SJSA1 (cell line): ENCODE measurements at regions not wholly inside any gene's neighbourhood (a gene's known extent, or its start where the extent isn't known, plus 50 kb on each side); places are given as distances from the start of the nearest gene placed in this dataset.
A peak's percentile ranks its signal among the peaks of the same experiment; 100 is the strongest.
"Not testable (repeated sequence)": the region's sequence is repeated elsewhere in the genome, so short reads cannot be mapped to it uniquely, and the experiment has no call there.

Experiments
- DNase-seq, 2 experiments: peaks; one replicate each; pipeline ENCODE4 v3.0.0-alpha.2; 2015 to 2020; ENCODE audit warnings: low spot score in 2 of 2, low read depth in 1 of 2
- H3K27ac ChIP-seq: fragments of 250-450 bp; sonication (Bioruptor Pico); 2 replicates; pipeline ENCODE4 v1.5.1; 2020; ENCODE audit warnings: mild to moderate bottlenecking, moderate library complexity
- H3K27me3 ChIP-seq: fragments of 250-450 bp; sonication (Bioruptor Pico); replicated peaks from 2 replicates; pipeline ENCODE4 v1.5.1; 2020; ENCODE audit warnings: mild to moderate bottlenecking, moderate library complexity
- H3K36me3 ChIP-seq: fragments of 250-450 bp; sonication (Bioruptor Pico); 2 replicates; pipeline ENCODE4 v1.5.1; 2020; ENCODE audit warnings: mild to moderate bottlenecking
- H3K4me1 ChIP-seq: fragments of 250-450 bp; sonication (Bioruptor Pico); replicated peaks from 2 replicates; pipeline ENCODE4 v1.6.1; 2021; ENCODE audit warnings: mild to moderate bottlenecking
- H3K4me3 ChIP-seq: fragments of 250-450 bp; sonication (Bioruptor Pico); 2 replicates; pipeline ENCODE4 v1.5.1; 2020; ENCODE audit warnings: mild to moderate bottlenecking
- H3K9me3 ChIP-seq: fragments of 250-450 bp; sonication (Bioruptor Pico); replicated peaks from 2 replicates; pipeline ENCODE4 v1.5.1; 2020; ENCODE audit warnings: mild to moderate bottlenecking

- no peaks in the 10 kb centered on the region for H3K4me1 ChIP-seq
- no peak for DNase-seq
- no peak overlapping the region for H3K4me3 ChIP-seq
- no peaks in the 10 kb centered on the region for H3K9me3 ChIP-seq
- H3K27ac ChIP-seq: no peak overlapping the region
- H3K27me3 ChIP-seq: no peaks in the 10 kb centered on the region
- H3K36me3 ChIP-seq: no peaks in the 10 kb centered on the region
These were observed 70.0 kb upstream of the MAGI2 start for GRCh38 chr7:79523436-79523835.

- DNase-seq: no peak
- Histone ChIP-seq H3K27me3 (no peaks in the 10 kb centered on the region), H3K4me1 (no peaks in the 10 kb centered on the region), H3K36me3 (no peaks in the 10 kb centered on the region), H3K9me3 (no peaks in the 10 kb centered on the region), H3K27ac (no peak overlapping the region), H3K4me3 (no peak overlapping the region)
These were observed 67.1 kb upstream of the MAGI2 start for GRCh38 chr7:79520543-79520942.

- H3K27ac ChIP-seq: no peak overlapping the region
- no peaks in the 10 kb centered on the region for H3K4me1 ChIP-seq
- H3K9me3 ChIP-seq: no peaks in the 10 kb centered on the region
- H3K36me3 ChIP-seq: no peaks in the 10 kb centered on the region
- H3K27me3 ChIP-seq: no peaks in the 10 kb centered on the region
- no peak overlapping the region for H3K4me3 ChIP-seq
- DNase-seq: no peak
These were observed 61.9 kb upstream of the MAGI2 start for GRCh38 chr7:79515358-79515757.

- H3K9me3 ChIP-seq: no peaks in the 10 kb centered on the region
- no peak for DNase-seq
These were observed 59.8 kb upstream of the MAGI2 start for GRCh38 chr7:79513261-79513660.

GRCh38 chr7:79512261-79512660 lies 58.8 kb upstream of the MAGI2 start:
- H3K27ac ChIP-seq: no peak overlapping the region
- peaks cover 9% of the 10 kb centered on the region for H3K4me1 ChIP-seq
- H3K9me3 ChIP-seq: no peaks in the 10 kb centered on the region
- no peaks in the 10 kb centered on the region for H3K27me3 ChIP-seq
- H3K4me3 ChIP-seq: no peak overlapping the region
- no peaks in the 10 kb centered on the region for H3K36me3 ChIP-seq
- DNase-seq: no peak

More at GRCh38 chr7:79513261-79513660, 59.8 kb upstream of the MAGI2 start:
- Histone ChIP-seq H3K4me1 (peaks cover under 1% of the 10 kb centered on the region), H3K4me3 (no peak overlapping the region), H3K27ac (no peak overlapping the region), H3K36me3 (no peaks in the 10 kb centered on the region), H3K27me3 (no peaks in the 10 kb centered on the region)

GRCh38 chr7:79511056-79511455 lies 57.6 kb upstream of the MAGI2 start:
- H3K27ac ChIP-seq, H3K27me3 ChIP-seq, DNase-seq, H3K4me3 ChIP-seq, H3K36me3 ChIP-seq, H3K9me3 ChIP-seq: not testable (repeated sequence)
- H3K4me1 ChIP-seq: peaks cover 19% of the 10 kb centered on the region

GRCh38 chr7:79507131-79507530 lies 53.7 kb upstream of the MAGI2 start:
- no peaks in the 10 kb centered on the region for H3K36me3 ChIP-seq
- peak in 1 of 2 experiments; percentile 70 for DNase-seq
- no peaks in the 10 kb centered on the region for H3K27me3 ChIP-seq
- peak overlapping the region; percentile 93 for H3K27ac ChIP-seq
- H3K9me3 ChIP-seq: no peaks in the 10 kb centered on the region
- peaks cover 37% of the 10 kb centered on the region for H3K4me1 ChIP-seq
- no peak overlapping the region for H3K4me3 ChIP-seq

GRCh38 chr7:79506481-79506880 lies 53.0 kb upstream of the MAGI2 start:
- Histone ChIP-seq H3K4me3 (no peak overlapping the region), H3K27me3 (no peaks in the 10 kb centered on the region), H3K36me3 (no peaks in the 10 kb centered on the region), H3K27ac (peak overlapping the region; percentile 93), H3K9me3 (no peaks in the 10 kb centered on the region), H3K4me1 (peaks cover 37% of the 10 kb centered on the region)
- peak; percentile 62 to 78 for DNase-seq

GRCh38 chr7:79504607-79505389 lies 51.3 kb upstream of the MAGI2 start:
- no peaks in the 10 kb centered on the region for H3K27me3 ChIP-seq
- no peaks in the 10 kb centered on the region for H3K36me3 ChIP-seq
- peak; percentile 45 to 58 for DNase-seq
- H3K4me1 ChIP-seq: peaks cover 37% of the 10 kb centered on the region
- peak overlapping the region; percentile 93 for H3K27ac ChIP-seq
- no peaks in the 10 kb centered on the region for H3K9me3 ChIP-seq
- no peak overlapping the region for H3K4me3 ChIP-seq
